ENCODE measurements at regions not wholly inside any gene's neighbourhood (a gene's known extent, or its start where the extent isn't known, plus 50 kb on each side); places are given as distances from the start of the nearest gene placed in this dataset.
"Not testable (repeated sequence)": the region's sequence is repeated elsewhere in the genome, so short reads cannot be mapped to it uniquely, and the experiment has no call there.

- not testable (repeated sequence) for TF ChIP-seq CTCF (conservative IDR thresholded peaks at IDR 0.05; ENCODE audit: low read depth, low read length); EZH2 (IDR thresholded peaks at IDR 0.05; ENCODE audit: low read length, unreplicated experiment); EZH2phosphoT487 (IDR thresholded peaks at IDR 0.05; ENCODE audit: borderline replicate concordance, low read length)
These were observed 55.5 kb upstream of the PPIAL4F start for GRCh38 chr1:144537234-144537633.

Measured in PC-3 (cell line).